ENCODE measurements at regions not wholly inside any gene's neighbourhood (a gene's known extent, or its start where the extent isn't known, plus 50 kb on each side); places are given as distances from the start of the nearest gene placed in this dataset.
A peak's percentile ranks its signal among the peaks of the same experiment; 100 is the strongest.
"Not testable (repeated sequence)": the region's sequence is repeated elsewhere in the genome, so short reads cannot be mapped to it uniquely, and the experiment has no call there.

DNA sequence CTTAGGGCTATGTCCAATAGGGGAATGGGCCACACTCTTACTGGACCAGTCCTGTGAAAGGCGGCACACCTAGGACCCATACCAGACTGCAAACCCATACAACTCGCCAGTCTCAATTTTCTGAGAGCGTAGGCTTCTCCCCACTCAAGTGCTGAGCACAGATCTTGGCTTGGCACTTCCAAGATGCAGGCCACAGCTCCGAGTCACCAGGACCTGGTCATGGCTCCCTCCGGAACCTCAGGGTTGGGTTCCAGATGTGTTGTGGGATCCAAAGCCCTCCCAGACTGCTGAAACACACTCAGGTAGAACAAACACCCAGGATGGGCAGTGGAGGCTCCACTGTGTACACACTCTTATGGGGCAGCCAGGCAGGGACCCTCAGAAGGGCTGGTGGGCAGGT, 103.3 kb downstream of the TMEM144 start:
- DNase-seq: no peak
- in situ Hi-C loops (cut with HindIII; ENCODE audit: low pct_ligation_motif_present, low pct_unique_long_range_greater_than_20kb, low sequenced_read_pairs): no loop called here

DNA sequence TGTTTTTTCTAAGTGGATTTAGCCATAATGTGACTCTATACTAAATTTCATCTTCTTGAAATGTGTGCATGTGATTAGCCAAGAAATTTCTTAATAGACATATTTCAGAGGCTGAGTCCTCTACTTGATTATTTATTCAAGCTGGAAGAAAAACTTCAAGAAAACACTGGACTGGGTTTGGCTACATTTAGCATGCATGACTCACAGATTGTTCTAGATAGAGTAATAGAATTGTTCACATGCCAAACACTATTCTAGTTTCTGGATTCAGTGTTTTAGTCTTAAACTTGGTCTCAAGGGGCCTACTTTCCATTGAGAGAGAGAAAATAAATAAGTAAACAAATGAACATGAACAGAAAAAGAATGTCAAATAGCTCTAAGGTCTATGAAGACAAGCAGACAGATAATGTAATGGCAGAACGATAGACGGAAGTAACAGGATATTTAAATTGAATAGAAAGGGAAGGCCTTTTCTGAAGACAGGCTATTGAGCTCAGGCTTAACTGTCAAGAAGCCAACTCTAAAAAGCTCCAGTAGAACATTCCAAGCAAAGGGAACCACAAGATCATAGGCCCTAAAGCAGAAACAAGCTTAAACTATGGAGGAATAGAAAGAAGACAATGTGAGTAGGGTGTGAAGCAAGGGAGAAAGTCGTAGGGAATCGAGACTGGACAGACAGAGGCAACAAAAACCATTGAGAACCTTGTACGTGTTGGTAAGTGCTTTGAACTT, 104.6 kb downstream of the TMEM144 start:
- in situ Hi-C loops (cut with HindIII; ENCODE audit: low pct_ligation_motif_present, low pct_unique_long_range_greater_than_20kb, low sequenced_read_pairs): no loop called here
- DNase-seq: peak; percentile 16

DNA sequence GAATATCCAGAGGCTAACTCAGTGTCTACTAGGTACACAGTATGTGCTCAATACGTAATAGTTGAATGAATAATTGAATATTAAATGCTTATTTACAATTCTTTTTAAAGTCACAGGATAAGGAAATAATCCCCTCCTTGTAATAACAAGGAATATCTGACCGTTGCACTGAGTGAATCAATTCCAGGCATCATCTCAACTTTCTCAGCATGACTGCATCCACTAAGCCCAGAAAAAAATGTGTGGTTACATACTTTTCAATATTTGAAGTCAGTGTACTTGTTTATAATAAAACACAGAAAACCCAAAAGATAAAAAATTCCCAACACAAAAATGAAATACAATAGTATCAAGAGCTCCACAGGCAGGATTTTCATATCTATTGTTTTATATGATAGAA, 105.4 kb downstream of the TMEM144 start:
- DNase-seq: peak; percentile 10
- in situ Hi-C loops (cut with HindIII; ENCODE audit: low pct_ligation_motif_present, low pct_unique_long_range_greater_than_20kb, low sequenced_read_pairs): no loop called here

DNA sequence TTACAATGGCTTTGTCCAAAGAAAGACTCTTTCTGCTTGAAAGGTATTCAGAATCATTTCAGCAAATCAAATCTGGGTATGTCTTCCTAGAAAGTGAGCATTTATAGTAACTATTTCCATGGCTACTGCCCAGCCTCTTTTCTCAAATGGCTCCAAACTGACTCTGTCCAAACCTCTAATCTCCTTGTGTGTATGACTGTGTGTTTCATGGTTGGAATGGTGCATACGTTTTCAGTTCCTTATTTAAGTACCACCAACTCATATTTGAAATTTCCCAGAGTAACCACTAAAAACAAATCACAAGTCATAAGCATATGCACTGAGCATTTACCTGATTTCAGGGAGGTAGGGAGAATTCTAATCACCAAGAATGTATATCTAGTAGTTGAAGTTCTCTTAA, 106.0 kb downstream of the TMEM144 start:
- in situ Hi-C loops (cut with HindIII; ENCODE audit: low pct_ligation_motif_present, low pct_unique_long_range_greater_than_20kb, low sequenced_read_pairs): no loop called here
- no peak for DNase-seq

DNA sequence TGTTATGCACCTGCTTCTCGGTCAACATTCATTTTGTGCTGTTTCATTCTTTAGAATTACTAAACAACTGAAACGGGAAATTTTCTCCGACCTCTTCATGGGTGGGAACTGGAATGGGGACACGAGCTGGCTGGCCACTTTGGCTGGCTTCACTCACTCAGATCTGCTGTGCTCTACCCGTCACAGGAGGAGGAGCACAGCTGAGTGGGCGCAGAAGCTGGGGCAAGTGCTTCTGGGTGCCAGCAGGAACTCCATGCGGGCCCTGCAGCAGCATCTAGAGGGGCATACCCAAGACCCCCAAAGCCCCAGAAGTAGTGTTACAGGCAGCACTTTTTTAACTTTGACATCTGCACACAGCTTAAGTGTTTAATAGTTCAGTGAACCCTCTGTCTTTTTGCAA, 109.6 kb downstream of the TMEM144 start:
- DNase-seq: no peak
- in situ Hi-C loops (cut with HindIII; ENCODE audit: low pct_ligation_motif_present, low pct_unique_long_range_greater_than_20kb, low sequenced_read_pairs): no loop called here

DNA sequence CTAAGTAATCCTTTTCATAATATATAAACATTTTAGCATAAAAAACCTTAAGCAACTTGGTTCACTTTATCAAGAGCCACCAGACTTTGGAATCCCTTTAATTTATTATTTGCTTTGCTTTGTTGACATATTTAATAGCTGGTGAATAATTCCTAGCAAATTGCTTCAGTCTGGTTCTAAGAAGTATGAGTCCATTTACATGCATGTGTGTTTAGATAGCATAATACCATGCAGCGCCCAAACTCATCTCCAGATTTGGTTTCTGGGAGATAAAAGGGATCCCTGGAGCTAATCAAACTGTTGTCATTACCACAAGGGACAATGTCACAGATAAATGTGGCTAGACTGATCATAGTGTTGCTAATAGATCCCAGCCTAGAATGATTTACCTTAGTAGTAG, 111.8 kb downstream of the TMEM144 start:
- DNase-seq: no peak
- in situ Hi-C loops (cut with HindIII; ENCODE audit: low pct_ligation_motif_present, low pct_unique_long_range_greater_than_20kb, low sequenced_read_pairs): no loop called here

DNA sequence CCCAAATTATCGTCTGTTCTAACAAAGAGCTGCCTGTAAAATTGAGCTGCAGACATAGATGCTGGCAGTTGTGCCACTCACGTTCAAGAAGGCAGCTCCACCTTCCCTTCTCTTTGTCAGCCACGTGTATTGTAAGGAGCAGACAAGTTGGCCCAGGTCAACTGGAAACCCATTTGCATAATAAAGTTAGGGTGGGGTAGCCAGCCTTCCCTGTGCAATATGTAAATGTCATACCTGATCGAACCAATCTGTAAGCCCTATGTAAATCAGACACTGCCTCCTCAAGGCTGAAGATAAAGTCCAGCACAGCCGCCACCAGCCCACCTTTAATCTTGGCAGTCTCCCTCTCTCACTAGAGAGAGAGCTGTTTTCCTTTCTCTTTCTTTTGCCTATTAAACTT, 117.2 kb downstream of the TMEM144 start:
- no peak for DNase-seq
- in situ Hi-C loops (cut with HindIII; ENCODE audit: low pct_ligation_motif_present, low pct_unique_long_range_greater_than_20kb, low sequenced_read_pairs): no loop called here

DNA sequence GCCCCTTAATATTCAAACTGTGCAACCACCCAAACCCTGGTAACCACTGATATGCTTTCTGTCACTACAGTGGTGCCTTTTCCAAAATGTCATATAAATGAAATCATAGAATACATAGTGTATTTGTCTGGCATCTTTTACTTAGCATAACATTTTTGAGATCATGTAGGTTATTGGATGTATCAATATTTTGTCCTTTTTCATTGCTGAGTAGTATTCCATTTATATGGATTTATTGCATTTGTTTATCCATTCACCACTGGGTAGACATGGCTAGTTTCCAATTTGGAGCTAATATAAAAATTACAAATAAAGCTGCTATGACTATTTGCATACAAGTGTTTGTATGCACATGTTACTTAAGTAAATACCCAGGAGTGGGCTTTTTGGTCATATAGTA, 121.6 kb downstream of the TMEM144 start:
- in situ Hi-C loops (cut with HindIII; ENCODE audit: low pct_ligation_motif_present, low pct_unique_long_range_greater_than_20kb, low sequenced_read_pairs): no loop called here
- DNase-seq: no peak

DNA sequence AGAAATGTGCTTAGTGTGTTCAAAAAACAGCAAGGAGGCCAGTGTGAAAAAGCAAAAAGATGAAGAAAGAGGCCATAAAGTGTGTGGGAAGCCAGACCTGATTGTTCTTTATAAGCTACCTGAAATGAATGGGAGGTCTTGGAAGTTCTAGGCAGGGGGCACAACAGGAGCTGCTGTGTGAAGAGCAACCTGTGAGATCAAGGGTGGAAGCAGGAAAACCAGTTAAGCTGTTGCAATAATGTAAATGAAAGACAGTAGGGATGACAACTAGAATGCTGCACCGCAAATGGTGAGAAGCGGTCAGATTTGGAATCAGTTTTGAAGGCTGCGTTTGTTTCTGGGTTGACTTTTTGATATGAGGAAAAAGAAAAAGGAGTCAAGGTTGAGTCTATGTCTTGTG, 123.5 kb downstream of the TMEM144 start:
- no peak for DNase-seq
- in situ Hi-C loops (cut with HindIII; ENCODE audit: low pct_ligation_motif_present, low pct_unique_long_range_greater_than_20kb, low sequenced_read_pairs): no loop called here

DNA sequence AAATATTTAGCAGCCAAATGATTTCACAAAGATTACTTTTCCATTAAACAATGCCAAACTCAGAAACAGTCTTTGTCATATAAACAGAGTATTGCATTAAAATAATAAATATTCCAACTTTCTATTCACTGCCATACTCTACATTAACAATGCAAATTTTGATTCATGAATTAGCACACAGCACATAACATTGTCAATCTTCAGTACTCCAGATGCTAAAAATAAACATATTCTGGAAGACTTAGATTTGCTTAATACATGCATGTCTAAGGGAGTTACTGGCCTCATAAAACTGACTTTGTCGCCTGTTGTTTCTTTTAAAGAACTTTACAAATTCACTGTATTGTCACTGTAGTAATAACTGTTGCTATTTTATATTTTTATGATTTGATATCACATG, 131.6 kb downstream of the TMEM144 start:
- DNase-seq: no peak
- in situ Hi-C loops (cut with HindIII; ENCODE audit: low pct_ligation_motif_present, low pct_unique_long_range_greater_than_20kb, low sequenced_read_pairs): no loop called here

DNA sequence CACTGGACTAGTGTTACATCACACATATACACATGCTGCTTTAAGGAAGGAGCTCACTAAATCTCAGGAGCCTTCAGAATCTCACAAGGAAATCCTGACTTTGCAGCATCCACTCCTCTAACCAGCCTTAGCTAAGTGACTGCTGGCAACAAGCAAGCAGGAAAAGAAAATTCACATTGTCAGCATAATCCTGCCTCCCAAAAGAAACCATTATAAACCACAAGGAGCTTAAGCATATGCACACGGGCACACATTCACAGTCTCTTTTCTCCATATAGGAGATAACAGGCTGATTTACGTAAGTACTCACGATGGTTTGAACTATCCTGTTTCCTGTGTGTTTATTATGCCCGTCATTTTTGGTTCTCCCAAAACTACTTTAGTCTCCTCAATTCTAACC, 136.3 kb downstream of the TMEM144 start:
- in situ Hi-C loops (cut with HindIII; ENCODE audit: low pct_ligation_motif_present, low pct_unique_long_range_greater_than_20kb, low sequenced_read_pairs): no loop called here

DNA sequence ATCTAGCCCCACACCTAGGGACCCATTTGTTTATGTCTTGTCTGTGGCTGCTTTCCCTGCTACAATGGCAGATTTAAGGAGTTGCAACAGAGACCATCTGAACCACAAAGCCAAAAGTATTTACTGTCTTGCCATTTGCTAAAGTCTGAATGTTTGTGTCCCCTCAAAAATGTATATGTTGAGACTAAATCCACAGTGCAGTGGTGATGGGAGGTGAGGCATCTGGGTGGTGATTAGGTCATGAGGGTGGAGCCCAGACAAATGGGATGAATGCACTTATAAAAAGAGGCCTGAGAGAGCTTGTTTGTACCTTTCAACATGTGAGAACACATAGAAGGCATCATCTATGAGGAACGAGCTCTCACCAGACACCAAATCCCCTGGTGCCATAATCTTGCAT, 137.3 kb downstream of the TMEM144 start:
- in situ Hi-C loops (cut with HindIII; ENCODE audit: low pct_ligation_motif_present, low pct_unique_long_range_greater_than_20kb, low sequenced_read_pairs): no loop called here
- DNase-seq: no peak

More for the DNA sequence above, 136.3 kb downstream of the TMEM144 start:
- DNase-seq: no peak

DNA sequence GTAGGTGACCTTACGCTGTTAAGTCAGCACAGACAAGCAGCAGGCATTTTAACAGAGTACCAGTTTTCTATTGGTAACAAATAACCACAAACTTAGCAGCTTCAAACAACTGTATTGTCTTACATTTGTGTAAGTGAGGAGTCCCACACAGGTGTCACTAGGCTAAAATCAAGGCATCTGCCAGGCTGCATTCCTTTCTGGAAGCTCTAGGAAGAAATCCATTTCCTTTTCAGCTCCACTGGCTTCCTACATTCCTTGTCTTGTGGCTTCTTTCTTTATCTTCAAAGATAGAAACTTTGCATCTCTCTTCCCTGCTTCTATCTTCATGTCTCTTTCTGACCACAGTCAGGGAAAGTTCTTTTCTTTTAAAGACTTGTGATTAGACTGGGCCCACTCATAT, 139.9 kb downstream of the TMEM144 start:
- DNase-seq: no peak
- in situ Hi-C loops (cut with HindIII; ENCODE audit: low pct_ligation_motif_present, low pct_unique_long_range_greater_than_20kb, low sequenced_read_pairs): no loop called here

DNA sequence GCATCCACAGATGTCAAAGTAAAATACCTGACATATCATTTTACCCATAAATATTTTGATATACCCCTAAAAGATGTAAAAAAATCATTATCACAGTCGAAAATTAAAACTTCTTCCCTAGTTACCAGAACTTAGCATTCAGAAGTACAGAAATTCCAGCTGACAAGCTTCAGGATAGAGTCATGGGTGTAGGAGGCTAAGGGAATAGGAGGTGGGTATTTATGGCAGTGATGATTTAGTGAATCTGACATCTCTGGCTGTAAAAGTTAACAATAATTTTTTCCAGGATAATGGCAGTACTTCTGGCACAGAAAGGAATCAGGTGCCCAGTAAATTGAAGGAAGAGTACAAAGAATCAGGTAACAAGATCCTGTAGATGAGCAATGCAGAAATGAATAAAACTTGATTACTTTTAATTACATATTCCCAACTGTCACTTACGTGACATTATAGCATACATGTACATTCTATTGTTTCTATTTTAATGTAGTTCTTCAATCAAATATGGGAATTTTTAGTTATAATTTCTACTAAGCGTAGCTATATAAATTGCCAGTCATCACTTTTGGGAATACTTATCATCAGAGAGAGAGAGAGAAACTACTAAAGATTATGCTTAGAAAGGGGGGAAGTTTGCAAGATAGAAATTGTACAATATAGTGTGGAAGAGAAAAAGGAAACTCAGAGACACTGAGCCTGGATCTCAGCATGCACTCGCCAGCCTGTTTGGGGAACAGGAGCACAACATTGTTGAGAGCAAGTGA, 143.4 kb downstream of the TMEM144 start:
- in situ Hi-C loops (cut with HindIII; ENCODE audit: low pct_ligation_motif_present, low pct_unique_long_range_greater_than_20kb, low sequenced_read_pairs): no loop called here
- no peak for DNase-seq

DNA sequence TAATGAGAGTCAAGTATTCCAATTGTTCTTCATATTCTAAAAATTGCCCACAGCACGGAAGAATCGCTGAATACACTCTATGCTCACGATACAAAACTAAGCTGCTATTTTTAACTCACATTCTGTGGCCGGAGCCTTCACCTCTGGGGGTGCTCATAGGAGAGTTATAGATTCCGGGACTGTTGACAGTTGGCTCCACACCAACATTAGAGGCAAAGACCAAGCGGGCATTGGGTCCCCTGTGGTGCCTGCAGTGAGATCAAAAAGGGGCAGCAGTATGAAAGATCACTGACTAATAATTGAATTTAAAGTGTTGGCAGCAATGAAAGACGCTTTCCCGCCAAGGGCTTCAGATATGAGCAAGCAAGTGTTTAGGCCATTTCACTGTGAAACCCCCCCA, 146.0 kb downstream of the TMEM144 start:
- DNase-seq: no peak
- in situ Hi-C loops (cut with HindIII; ENCODE audit: low pct_ligation_motif_present, low pct_unique_long_range_greater_than_20kb, low sequenced_read_pairs): no loop called here

DNA sequence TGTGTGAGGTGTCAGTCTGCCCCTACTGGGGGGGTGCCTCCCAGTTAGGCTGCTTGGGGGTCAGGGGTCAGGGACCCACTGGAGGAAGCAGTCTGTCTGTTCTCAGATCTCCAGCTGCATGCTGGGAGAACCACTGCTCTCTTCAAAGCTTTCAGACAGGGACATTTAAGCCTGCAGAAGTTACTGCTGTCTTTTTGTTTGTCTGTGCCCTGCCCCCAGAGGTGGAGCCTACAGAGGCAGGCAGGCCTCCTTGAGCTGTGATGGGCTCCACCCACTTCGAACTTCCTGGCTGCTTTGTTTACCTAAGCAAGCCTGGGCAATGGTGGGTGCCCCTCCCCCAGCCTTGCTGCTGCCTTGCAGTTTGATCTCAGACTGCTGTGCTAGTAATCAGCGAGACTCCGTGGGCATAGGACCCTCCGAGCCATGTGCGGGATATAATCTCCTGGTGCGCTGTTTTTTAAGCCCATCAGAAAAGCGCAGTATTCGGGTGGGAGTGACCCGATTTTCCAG, 153.7 kb upstream of the RXFP1 start:
- in situ Hi-C loops (cut with HindIII; ENCODE audit: low pct_ligation_motif_present, low pct_unique_long_range_greater_than_20kb, low sequenced_read_pairs); DNase-seq: not testable (repeated sequence)

DNA sequence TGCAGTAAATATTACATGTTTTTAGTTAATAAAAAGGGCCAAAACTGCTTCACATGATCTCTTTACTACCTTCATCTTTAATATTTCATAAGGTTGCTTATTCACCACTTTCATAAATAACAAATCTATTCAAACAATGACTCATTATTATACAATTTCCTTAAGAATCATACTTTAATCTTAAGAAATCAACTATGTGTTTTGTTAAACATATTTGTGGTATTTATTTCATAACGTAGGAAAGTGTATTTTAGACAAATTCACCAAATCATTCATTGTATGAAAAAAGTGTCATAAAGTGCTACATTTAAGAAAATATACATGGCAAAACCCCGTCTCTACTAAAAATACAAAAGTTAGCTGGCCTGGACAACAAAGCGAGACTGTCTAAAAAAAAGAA, 150.5 kb upstream of the RXFP1 start:
- in situ Hi-C loops (cut with HindIII; ENCODE audit: low pct_ligation_motif_present, low pct_unique_long_range_greater_than_20kb, low sequenced_read_pairs): no loop called here
- no peak for DNase-seq

DNA sequence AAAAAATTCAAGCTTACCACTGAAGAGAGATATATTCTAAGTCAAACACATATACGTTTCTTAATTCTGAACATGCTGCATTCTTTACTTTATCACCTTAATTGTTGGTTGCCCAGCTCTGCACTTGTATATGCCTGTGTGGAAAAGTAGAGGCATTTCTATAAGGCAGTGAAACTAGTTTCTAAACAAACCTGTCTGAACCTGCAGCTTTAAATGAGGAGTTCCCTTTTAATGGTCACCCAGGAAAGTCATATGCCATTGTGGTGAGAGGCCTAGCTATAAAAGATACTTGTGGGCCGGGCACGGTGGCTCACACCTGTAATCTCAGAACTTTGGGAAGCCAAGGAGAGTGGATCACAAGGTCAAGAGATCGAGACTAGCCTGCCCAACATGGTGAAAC, 147.4 kb upstream of the RXFP1 start:
- DNase-seq: no peak
- in situ Hi-C loops (cut with HindIII; ENCODE audit: low pct_ligation_motif_present, low pct_unique_long_range_greater_than_20kb, low sequenced_read_pairs): no loop called here

DNA sequence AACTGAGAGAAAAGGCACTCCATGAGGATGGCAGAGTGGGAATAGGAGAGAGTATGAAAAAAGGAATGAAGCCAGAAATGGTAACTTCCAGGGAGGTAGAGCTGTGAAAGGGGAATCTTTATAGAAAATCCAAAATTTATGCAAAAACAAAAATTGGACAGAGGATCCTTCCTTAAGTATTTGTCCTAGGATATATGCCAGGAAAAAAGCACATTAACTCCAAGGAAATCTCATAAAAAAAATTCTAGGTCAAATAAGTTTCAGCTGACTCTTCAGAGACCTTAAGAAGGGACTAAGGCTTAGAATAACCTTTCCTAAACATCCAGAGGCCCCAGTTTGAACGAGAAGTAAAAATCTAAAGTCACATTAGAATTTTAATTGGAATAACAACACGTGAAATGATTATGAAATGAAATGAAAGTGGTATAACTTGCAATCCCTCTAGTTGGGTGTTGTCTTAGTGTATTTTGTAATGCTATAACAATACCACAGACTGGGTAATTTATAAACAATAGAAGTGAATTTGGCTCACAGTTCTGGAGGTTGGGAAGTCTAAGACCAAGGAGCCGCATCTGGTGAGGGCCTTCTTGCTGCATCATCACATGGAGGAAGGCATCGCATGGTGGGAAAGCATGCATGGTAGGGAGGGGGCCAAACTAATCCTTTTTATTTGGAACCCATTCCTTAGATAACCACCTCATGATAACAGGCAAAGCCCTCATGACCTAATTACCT, 145.4 kb upstream of the RXFP1 start:
- in situ Hi-C loops (cut with HindIII; ENCODE audit: low pct_ligation_motif_present, low pct_unique_long_range_greater_than_20kb, low sequenced_read_pairs): no loop called here
- DNase-seq: no peak

Data from ACHN (cell line).